Liver (tissue), 3 donors: ENCODE measurements at regions not wholly inside any gene's neighbourhood (a gene's known extent, or its start where the extent isn't known, plus 50 kb on each side); places are given as distances from the start of the nearest gene placed in this dataset.

ENCODE experiments used
- GABPA ChIP-seq, 2 donors: IDR thresholded peaks in 1 of 2; conservative IDR thresholded peaks in 1 of 2; 2 replicates each; pipeline ENCODE4 v1.6.1; 2016; ENCODE audit warnings: antibody characterized with exemption in 2 of 2, mild to moderate bottlenecking in 1 of 2, moderate library complexity in 1 of 2
- NR2F2 ChIP-seq: IDR thresholded peaks from 2 replicates; pipeline ENCODE4 v1.6.1; 2016; ENCODE audit warnings: antibody characterized with exemption
- RAD21 ChIP-seq, 2 donors: IDR thresholded peaks; 2 replicates each; pipeline ENCODE4 v1.6.1; 2016; ENCODE audit warnings: antibody characterized with exemption in 2 of 2, mild to moderate bottlenecking in 2 of 2
- RXRA ChIP-seq, 2 donors: IDR thresholded peaks; 2 replicates each; pipeline ENCODE4 v1.6.1; 2017 to 2018; ENCODE audit warnings: antibody characterized with exemption in 2 of 2, mild to moderate bottlenecking in 1 of 2
- SP1 ChIP-seq: IDR thresholded peaks from 2 replicates; pipeline ENCODE4 v1.6.1; 2018; ENCODE audit warnings: antibody characterized with exemption, mild to moderate bottlenecking
- YY1 ChIP-seq: IDR thresholded peaks from 2 replicates; pipeline ENCODE4 v1.6.1; 2016; ENCODE audit warnings: antibody characterized with exemption, mild to moderate bottlenecking
- TF ChIP-seq, protein P1 (sequence below): IDR thresholded peaks from 2 replicates; pipeline ENCODE4 v1.6.1; 2016; ENCODE audit warnings: antibody characterized with exemption
- TF ChIP-seq, protein P2 (sequence below): IDR thresholded peaks from 2 replicates; pipeline ENCODE4 v1.6.1; 2016; ENCODE audit warnings: antibody characterized with exemption, mild to moderate bottlenecking
- TF ChIP-seq, protein P3 (sequence below): fragments of 150-350 bp; IDR thresholded peaks from 2 replicates; pipeline ENCODE4 v1.5.1; 2017; ENCODE audit warnings: improper control_type of control experiment, low read depth, low read length; ENCODE audit not compliant: missing input control
- TF ChIP-seq, protein P4 (sequence below): IDR thresholded peaks from 2 replicates; pipeline ENCODE4 v1.6.1; 2016; ENCODE audit warnings: antibody characterized with exemption
- TF ChIP-seq, protein P5 (sequence below): IDR thresholded peaks from 2 replicates; pipeline ENCODE4 v1.6.1; 2016; ENCODE audit warnings: antibody characterized with exemption
- donor health status: healthy.
- donor health status: healthy.

DNA sequence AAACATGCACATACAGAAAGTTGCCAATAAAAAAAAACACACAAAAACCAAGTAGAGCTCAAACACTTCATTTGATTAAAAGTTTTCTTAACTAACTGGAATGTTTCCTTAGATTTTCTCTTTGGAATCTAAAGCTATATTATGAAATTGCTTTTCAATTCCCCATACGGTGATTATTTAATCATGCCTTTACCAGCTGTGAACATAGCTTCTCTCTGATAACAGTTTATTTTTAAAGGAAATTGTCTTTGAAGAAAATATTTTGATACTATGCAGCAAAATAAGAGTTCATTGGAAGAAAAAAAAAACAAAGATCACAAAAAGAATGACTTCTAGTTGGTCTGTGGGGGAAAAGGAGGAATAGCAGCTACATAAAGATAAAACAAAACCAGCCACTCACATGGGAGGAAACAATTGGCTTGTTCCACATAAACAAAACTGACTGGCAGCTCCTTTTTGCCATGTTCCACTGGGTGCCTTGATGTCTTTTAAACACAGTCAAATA lies 71.4 kb downstream of the BMP4 start:
- TF ChIP-seq, protein P1, sequence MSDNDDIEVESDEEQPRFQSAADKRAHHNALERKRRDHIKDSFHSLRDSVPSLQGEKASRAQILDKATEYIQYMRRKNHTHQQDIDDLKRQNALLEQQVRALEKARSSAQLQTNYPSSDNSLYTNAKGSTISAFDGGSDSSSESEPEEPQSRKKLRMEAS = no peak
- TF ChIP-seq, protein P2, sequence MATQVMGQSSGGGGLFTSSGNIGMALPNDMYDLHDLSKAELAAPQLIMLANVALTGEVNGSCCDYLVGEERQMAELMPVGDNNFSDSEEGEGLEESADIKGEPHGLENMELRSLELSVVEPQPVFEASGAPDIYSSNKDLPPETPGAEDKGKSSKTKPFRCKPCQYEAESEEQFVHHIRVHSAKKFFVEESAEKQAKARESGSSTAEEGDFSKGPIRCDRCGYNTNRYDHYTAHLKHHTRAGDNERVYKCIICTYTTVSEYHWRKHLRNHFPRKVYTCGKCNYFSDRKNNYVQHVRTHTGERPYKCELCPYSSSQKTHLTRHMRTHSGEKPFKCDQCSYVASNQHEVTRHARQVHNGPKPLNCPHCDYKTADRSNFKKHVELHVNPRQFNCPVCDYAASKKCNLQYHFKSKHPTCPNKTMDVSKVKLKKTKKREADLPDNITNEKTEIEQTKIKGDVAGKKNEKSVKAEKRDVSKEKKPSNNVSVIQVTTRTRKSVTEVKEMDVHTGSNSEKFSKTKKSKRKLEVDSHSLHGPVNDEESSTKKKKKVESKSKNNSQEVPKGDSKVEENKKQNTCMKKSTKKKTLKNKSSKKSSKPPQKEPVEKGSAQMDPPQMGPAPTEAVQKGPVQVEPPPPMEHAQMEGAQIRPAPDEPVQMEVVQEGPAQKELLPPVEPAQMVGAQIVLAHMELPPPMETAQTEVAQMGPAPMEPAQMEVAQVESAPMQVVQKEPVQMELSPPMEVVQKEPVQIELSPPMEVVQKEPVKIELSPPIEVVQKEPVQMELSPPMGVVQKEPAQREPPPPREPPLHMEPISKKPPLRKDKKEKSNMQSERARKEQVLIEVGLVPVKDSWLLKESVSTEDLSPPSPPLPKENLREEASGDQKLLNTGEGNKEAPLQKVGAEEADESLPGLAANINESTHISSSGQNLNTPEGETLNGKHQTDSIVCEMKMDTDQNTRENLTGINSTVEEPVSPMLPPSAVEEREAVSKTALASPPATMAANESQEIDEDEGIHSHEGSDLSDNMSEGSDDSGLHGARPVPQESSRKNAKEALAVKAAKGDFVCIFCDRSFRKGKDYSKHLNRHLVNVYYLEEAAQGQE = no peak
- TF ChIP-seq, protein P3, sequence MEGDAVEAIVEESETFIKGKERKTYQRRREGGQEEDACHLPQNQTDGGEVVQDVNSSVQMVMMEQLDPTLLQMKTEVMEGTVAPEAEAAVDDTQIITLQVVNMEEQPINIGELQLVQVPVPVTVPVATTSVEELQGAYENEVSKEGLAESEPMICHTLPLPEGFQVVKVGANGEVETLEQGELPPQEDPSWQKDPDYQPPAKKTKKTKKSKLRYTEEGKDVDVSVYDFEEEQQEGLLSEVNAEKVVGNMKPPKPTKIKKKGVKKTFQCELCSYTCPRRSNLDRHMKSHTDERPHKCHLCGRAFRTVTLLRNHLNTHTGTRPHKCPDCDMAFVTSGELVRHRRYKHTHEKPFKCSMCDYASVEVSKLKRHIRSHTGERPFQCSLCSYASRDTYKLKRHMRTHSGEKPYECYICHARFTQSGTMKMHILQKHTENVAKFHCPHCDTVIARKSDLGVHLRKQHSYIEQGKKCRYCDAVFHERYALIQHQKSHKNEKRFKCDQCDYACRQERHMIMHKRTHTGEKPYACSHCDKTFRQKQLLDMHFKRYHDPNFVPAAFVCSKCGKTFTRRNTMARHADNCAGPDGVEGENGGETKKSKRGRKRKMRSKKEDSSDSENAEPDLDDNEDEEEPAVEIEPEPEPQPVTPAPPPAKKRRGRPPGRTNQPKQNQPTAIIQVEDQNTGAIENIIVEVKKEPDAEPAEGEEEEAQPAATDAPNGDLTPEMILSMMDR = no peak
- TF ChIP-seq, protein P4, sequence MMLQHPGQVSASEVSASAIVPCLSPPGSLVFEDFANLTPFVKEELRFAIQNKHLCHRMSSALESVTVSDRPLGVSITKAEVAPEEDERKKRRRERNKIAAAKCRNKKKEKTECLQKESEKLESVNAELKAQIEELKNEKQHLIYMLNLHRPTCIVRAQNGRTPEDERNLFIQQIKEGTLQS = no peak
- TF ChIP-seq RXRA (IDR thresholded peaks at IDR 0.05) (no peak), YY1 (no peak), SP1 (no peak), GABPA (IDR thresholded peaks at IDR 0.05 in 1 of 2, conservative IDR thresholded peaks at IDR 0.05 in 1 of 2) (no peak), RAD21 (IDR thresholded peaks at IDR 0.05) (no peak), NR2F2 (no peak)
- TF ChIP-seq, protein P5, sequence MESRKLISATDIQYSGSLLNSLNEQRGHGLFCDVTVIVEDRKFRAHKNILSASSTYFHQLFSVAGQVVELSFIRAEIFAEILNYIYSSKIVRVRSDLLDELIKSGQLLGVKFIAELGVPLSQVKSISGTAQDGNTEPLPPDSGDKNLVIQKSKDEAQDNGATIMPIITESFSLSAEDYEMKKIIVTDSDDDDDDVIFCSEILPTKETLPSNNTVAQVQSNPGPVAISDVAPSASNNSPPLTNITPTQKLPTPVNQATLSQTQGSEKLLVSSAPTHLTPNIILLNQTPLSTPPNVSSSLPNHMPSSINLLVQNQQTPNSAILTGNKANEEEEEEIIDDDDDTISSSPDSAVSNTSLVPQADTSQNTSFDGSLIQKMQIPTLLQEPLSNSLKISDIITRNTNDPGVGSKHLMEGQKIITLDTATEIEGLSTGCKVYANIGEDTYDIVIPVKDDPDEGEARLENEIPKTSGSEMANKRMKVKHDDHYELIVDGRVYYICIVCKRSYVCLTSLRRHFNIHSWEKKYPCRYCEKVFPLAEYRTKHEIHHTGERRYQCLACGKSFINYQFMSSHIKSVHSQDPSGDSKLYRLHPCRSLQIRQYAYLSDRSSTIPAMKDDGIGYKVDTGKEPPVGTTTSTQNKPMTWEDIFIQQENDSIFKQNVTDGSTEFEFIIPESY = no peak
